T-helper 1 cell (primary cell): ENCODE measurements at regions not wholly inside any gene's neighbourhood (a gene's known extent, or its start where the extent isn't known, plus 50 kb on each side); places are given as distances from the start of the nearest gene placed in this dataset.
"Not testable (repeated sequence)": the region's sequence is repeated elsewhere in the genome, so short reads cannot be mapped to it uniquely, and the experiment has no call there.

Experiments used
- DNase-seq, 5 donors: peaks; one replicate each; pipeline ENCODE4 v3.0.0-alpha.2; 2012 to 2020

DNA sequence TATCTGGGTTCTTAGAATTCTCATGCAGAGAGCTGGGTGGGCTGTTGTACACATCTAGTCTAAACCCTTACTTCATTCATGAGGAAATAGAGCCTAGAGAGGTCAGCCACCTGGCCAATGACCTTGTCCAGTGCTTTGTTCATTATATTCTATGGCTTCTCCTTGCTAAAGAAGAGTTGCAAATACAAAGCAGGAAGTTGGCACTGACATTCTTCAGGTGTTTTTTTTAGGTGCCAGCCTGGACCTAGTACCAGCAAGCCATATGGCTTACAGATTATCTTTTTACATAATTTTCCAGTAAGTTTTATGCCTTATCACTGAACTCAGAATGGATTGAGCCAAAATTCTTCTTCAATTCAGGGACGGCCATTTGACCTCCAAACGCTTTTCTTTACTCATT is 54.7 kb upstream of the PGM2 start:
- DNase-seq: no peak

DNA sequence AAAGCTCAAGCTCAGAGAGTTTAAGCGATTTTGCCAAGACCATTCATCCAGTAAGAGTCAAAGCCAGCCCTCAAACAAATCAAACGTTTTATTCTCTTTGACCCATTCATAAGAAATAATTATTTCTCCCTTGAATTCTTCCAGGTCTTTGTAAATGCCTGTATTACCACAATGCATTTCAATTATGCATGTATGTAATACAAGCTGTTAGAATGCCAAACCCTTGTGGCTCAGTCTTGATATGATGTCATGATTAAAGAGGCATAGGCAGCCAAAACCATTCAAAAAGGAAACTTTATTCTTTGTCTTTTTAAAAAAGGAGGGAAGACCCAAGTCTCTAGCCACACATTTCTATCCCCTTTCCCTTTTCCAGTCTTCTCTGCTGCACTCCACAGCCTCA is 56.5 kb upstream of the PGM2 start:
- no peak for DNase-seq

GRCh38 chr4:37769391-37769989 is 57.0 kb upstream of the PGM2 start:
- DNase-seq: no peak

- no peak for DNase-seq
Measured at GRCh38 chr4:37767546-37767945, 58.9 kb upstream of the PGM2 start.

DNA sequence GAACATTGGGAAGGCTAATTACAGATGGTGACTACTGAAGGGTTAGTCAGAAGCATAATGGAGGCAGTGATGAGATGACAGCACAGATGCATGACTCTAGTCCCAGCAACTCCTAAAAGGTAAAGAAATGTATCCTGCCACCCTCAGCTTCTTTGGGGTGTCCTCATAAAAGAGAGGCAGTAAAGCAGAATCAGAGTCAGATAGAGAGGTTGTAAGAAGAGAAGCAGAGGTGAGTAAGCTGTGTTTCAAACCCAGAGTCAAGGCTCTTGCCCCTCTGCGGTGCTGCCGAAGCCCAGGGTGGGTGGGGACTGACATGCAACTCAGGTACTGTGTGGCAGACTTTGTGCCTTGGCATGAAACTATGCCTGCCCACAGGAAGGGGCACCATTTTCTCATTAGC is 59.5 kb upstream of the PGM2 start:
- DNase-seq: no peak

DNA sequence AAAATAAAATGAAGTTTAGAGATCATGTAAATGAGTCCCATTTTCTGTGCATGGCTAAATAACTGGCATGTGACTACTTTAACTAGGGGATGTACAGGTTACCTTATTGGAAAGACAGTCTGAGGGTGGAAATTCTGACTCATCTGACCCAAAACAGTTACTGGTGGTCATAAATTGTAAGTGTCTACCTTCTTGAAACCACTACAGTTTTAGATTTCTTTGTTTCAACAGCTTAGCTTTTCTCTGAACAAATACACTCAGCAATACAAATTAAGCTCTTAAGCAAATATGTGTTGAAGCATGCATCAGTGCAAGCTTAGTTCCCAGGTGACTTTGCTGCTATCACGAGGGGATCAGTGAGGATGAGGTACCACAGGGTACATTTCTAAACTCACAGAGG is 60.7 kb upstream of the PGM2 start:
- peak in 1 of 5 donors; percentile 47 for DNase-seq

- DNase-seq: no peak
Measured at GRCh38 chr4:37763831-37764230, 62.7 kb upstream of the PGM2 start.

DNA sequence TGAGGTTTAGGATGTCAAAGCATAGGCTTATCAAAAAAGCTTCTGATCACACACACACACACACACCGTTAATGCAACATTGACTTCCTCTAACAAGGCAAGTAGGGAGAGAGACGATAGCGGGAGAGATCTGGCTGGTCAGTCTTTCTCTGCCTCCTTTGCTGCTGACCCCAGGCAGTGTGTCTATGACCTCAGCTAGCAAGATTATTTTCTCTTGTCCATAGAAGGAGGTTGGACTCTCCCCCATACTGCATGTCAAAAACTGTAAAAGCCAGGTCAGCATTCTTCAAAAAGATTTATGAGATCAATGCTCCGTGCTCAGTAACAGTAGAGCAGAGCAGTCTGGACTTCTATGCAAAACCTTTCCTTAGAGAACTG is 63.5 kb upstream of the PGM2 start:
- no peak for DNase-seq

- peak in 1 of 5 donors; percentile 23 for DNase-seq
Measured at GRCh38 chr4:37762294-37762990, 64.0 kb upstream of the PGM2 start.

- DNase-seq: no peak
Measured at GRCh38 chr4:37760840-37761239, 65.6 kb upstream of the PGM2 start.

GRCh38 chr4:37759833-37760232 is 66.7 kb upstream of the PGM2 start:
- DNase-seq: no peak

DNA sequence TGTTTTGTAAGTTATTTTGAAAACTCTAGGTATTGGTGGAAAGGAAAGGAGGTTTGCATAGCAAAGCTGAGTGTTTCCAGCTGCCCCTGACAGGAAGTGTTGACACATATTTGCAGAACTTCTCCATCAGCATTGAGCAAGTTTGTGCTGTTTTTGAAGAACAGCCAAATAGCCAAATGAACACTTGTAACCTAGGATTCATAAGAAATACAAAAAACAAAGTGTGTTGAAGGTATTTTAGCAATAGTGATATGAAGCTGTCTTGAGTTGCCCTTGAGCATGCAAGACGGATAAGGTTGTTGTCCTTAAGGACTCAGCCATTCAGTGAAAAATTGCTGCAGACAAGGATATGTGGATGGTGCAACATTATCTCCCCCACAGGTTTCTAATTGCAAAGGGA is 68.3 kb upstream of the PGM2 start:
- peak in 1 of 5 donors; percentile 48 for DNase-seq

DNA sequence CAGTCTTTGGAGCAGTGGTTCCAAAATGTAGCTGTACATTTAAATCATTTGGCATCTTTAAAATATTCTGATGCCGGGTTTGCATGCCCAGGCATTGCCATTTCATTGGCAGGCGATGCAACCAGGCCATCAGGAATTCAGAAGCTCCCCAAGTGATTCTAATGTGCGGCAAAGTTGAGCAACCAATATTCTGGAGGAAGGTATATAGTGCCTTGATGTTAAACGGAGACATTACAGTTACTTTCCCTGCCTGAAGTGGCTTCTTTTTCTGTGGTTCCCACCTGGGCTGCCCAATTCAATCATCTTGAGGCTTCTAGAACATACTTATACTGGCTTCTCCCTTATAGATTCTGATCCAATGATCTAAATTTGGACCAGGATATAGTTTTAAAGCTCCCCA is 68.7 kb upstream of the PGM2 start:
- DNase-seq: no peak

- DNase-seq: no peak
Measured at GRCh38 chr4:37757121-37757520, 69.4 kb upstream of the PGM2 start.

DNA sequence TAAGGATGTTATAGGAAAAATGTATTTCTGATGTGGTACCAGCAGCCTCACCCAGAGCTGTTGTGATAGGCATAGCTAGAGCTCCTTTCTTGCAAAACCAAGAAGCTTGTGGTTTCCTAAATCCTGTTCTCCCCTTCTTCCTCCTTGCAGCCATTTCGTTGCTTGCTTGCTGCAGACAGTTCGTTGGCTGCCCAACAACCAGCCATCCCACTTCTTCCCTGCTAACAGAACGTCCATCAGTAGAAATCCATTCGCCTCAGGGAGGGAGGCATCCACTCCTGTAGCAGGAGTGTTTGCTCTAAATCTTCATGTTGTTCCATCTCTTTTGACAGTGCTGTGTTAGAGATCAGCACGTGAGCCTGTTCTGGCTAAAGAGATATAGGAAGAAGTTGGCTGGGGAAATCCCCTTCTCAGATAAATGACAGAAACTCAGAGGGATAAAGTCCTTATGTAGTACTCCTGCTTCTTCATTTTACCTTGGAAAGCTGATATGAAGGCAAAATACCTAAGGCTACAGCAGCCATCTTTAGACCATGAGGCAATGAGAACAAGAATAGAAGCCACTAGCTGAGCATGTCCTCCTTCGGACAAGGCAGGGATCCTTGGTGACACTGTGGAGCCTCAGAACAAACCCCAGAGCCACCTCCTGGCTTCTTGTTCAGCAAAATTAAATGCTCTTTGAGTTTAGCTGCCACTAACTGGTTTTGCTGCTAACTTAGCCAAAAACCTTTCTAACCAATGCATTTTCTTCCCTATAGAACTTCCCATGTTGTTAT is 68.4 kb upstream of the RELL1 start:
- DNase-seq: peak in 1 of 5 donors; percentile 4

GRCh38 chr4:37749398-37749988 is 63.3 kb upstream of the RELL1 start:
- DNase-seq: no peak

DNA sequence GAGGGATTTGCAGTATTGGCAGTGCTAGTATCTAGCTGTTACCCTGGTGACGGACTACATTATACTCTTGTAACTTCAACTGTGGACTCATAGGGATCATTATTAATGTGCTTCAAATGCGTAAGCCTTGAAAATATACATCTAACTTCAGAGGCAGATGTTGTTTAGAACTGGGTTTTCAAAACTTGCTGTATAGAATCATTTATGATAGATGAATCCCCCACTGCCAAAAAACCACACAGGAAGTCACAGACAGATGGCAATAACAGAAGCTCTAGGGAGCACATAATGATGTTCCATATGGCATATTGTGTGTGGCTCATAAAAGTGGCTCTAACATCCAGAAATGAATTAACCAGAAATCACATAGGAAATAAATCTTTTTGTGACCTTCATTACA is 62.3 kb upstream of the RELL1 start:
- DNase-seq: no peak

GRCh38 chr4:37747772-37748330 is 61.7 kb upstream of the RELL1 start:
- DNase-seq: no peak

DNA sequence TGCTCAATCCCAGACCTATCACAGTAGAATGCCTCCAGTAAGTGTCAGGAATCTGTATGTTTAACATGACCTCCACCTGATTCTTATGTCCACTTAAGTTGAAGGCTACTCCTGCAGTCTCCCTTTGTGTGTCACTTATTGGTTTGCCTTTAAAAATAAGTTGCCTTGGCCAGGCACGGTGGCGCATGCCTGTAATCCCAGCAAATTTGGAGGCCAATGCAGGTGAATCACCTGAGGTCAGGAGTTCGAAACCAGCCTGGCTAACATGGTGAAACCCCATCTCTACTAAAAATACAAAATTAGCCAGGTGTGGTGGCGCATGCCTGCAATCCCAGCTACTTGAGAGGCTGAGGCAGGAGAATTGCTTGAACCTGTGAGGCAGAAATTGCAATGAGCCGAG is 60.7 kb upstream of the RELL1 start:
- not testable (repeated sequence) for DNase-seq

DNA sequence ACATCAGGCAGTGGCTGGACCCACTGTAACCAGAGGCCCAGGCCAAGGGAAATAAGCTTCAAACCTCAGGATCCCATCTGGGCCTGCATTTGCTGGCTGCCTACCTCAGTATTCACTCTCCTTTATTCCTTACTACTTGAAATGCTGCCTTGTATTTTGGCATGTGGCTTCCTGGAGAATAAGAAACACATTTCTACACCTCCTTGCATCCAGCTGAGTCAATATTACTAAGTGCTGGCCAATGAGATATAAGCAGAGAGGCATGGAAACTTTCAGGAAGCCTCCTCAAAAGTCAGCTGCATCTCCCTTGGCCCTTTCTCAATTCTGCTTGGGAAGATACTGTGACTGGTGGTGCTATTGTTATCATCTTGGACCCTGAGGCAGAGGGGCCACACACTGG is 59.8 kb upstream of the RELL1 start:
- no peak for DNase-seq

GRCh38 chr4:37742149-37742548 is 56.0 kb upstream of the RELL1 start:
- no peak for DNase-seq

- no peak for DNase-seq
Measured at GRCh38 chr4:37741564-37741963, 55.4 kb upstream of the RELL1 start.

DNA sequence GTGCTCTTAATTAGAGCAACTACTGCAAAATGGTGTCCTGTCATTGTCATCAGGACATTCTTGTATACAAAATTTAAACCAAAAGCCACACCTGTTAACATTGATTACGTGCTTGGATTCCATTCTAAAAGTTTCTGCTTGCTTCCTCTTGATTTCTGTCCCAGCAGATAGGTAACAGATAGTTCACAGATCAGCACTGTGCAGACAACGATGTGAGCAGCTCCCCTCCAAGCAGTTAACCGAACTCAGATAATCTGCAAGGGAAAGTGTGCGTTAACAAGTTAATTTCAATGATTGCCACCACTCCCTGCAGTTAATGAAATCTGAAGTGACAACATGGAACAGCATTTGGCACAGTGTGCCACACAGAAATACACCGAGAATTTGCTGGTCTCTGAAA is 54.4 kb upstream of the RELL1 start:
- no peak for DNase-seq
